GM12878 (cell line): ENCODE measurements at regions not wholly inside any gene's neighbourhood (a gene's known extent, or its start where the extent isn't known, plus 50 kb on each side); places are given as distances from the start of the nearest gene placed in this dataset.

Source experiments
- ATAC-seq: fragments of 200-7000 bp; cut with Tn5 transposase; 3 replicates; pipeline ENCODE4 v1.9.1; 2020; ENCODE audit warnings: mild to moderate bottlenecking, moderate library complexity
- BruUV-seq: library from RNA; stranded (reverse); fragments of 400-500 nt; replicated peaks from 2 replicates; lab custom pipeline; 2021; lab: Mats Ljungman, UMichigan
- CTCF ChIA-PET: fragments of 300-600 bp; sonication (Branson Sonifier 250); formaldehyde crosslinking; extraction: SDS; loops from one replicate; lab custom pipeline; 2021; ENCODE audit warnings: inconsistent platforms; lab: Yijun Ruan, JAX
- POLR2A ChIA-PET: fragments of 350-600 bp; formaldehyde crosslinking; extraction: SDS; loops from one replicate; lab custom pipeline; 2021; ENCODE audit warnings: inconsistent platforms; lab: Charles Lee
- RAD21 ChIA-PET: fragments of 300-600 bp; sonication (Branson Sonifier 250); formaldehyde crosslinking; loops from one replicate; lab custom pipeline; 2023; ENCODE audit warnings: antibody characterized with exemption; ENCODE audit not compliant: unreplicated experiment; lab: Charles Lee
- SMC1A ChIA-PET: fragments of 300-600 bp; sonication (Branson Sonifier 250); formaldehyde crosslinking; loops from one replicate; lab custom pipeline; 2023; ENCODE audit not compliant: unreplicated experiment, uncharacterized antibody; lab: Charles Lee
- DNase-seq: peaks from one replicate; pipeline ENCODE4 v3.0.0-alpha.2; 2011; ENCODE audit warnings: low read depth, low spot score
- FAIRE-seq: peaks from 3 replicates; lab custom pipeline; 2011; peaks lifted over from hg19 to GRCh38; lab: Jason Lieb, UNC
- H2AFZ ChIP-seq: 2 replicates; pipeline ENCODE4 v1.6.0; 2011; ENCODE audit warnings: low read depth, low read length, control low read depth; ENCODE audit not compliant: control insufficient read depth
- H3K27ac ChIP-seq: 2 replicates; pipeline ENCODE4 v1.5.1; 2011; ENCODE audit warnings: control low read depth; ENCODE audit not compliant: control insufficient read depth, insufficient read depth
- H3K27me3 ChIP-seq, 2 experiments: replicated peaks in 1 of 2; 2 replicates each; pipeline versions ENCODE4 v1.6.0 to v1.6.1; 2011; ENCODE audit warnings: low read length in 1 of 2; ENCODE audit not compliant: control insufficient read depth in 2 of 2, insufficient read depth in 2 of 2
- H3K36me3 ChIP-seq, 2 experiments: 2 replicates each; pipeline ENCODE4 v1.5.1; 2011; ENCODE audit warnings: low read length in 1 of 2; ENCODE audit not compliant: control insufficient read depth in 2 of 2, insufficient read depth in 2 of 2
- H3K4me1 ChIP-seq: 2 replicates; pipeline ENCODE4 v1.6.1; 2011; ENCODE audit warnings: mild to moderate bottlenecking, low read length, moderate library complexity, mixed read lengths; ENCODE audit not compliant: control insufficient read depth, insufficient read depth
- H3K4me2 ChIP-seq: 2 replicates; pipeline ENCODE4 v1.6.0; 2011; ENCODE audit warnings: control low read depth; ENCODE audit not compliant: control insufficient read depth, insufficient read depth
- H3K4me3 ChIP-seq: fragments of 200-600 bp; sonication (generic); 2 replicates; pipeline ENCODE4 v1.5.1; 2016
- H3K79me2 ChIP-seq: 2 replicates; pipeline ENCODE4 v1.6.0; 2011; ENCODE audit warnings: low read length; ENCODE audit not compliant: control insufficient read depth, insufficient read depth
- H3K9ac ChIP-seq: 2 replicates; pipeline ENCODE4 v1.8.0; 2011; ENCODE audit warnings: low read length, control low read depth, mixed read lengths; ENCODE audit not compliant: control insufficient read depth, insufficient read depth
- H3K9me3 ChIP-seq: replicated peaks from 3 replicates; pipeline ENCODE4 v1.5.1; 2011; ENCODE audit warnings: mild to moderate bottlenecking, low read length; ENCODE audit not compliant: control insufficient read depth, insufficient read depth
- H4K20me1 ChIP-seq: 2 replicates; pipeline ENCODE4 v1.6.0; 2011; ENCODE audit not compliant: control insufficient read depth, insufficient read depth
- ATF7 ChIP-seq: fragments of 450-650 bp; IDR thresholded peaks from 2 replicates; pipeline ENCODE4 v1.6.1; 2016; ENCODE audit warnings: low read depth, mild to moderate bottlenecking
- BMI1 ChIP-seq: fragments of 450-650 bp; IDR thresholded peaks from 2 replicates; pipeline ENCODE4 v1.6.1; 2016; ENCODE audit warnings: mild to moderate bottlenecking, moderate library complexity, borderline replicate concordance
- DPF2 ChIP-seq: fragments of 450-650 bp; IDR thresholded peaks from 2 replicates; pipeline ENCODE4 v1.6.1; 2017; ENCODE audit warnings: mild to moderate bottlenecking
- EZH2 ChIP-seq: IDR thresholded peaks from 2 replicates; pipeline ENCODE4 v1.6.1; 2012; ENCODE audit warnings: low read depth, mild to moderate bottlenecking, control low read depth, inconsistent platforms, low read length, borderline replicate concordance; ENCODE audit not compliant: control insufficient read depth
- GATAD2B ChIP-seq: fragments of 450-650 bp; conservative IDR thresholded peaks from 2 replicates; pipeline ENCODE4 v1.6.1; 2017; ENCODE audit warnings: low read depth, mild to moderate bottlenecking, moderate library complexity
- MXI1 ChIP-seq: fragments of 150-350 bp; IDR thresholded peaks from 2 replicates; pipeline ENCODE4 v1.6.1; 2011; ENCODE audit warnings: low read depth, mild to moderate bottlenecking, inconsistent platforms, low read length, improper control_type of control experiment
- SREBF2 ChIP-seq: IDR thresholded peaks from 2 replicates; pipeline ENCODE4 v1.6.1; 2012; ENCODE audit warnings: mild to moderate bottlenecking, low read length
- TARDBP ChIP-seq: IDR thresholded peaks from 2 replicates; pipeline ENCODE4 v1.6.1; 2016; ENCODE audit warnings: borderline replicate concordance
- YY1 ChIP-seq: IDR thresholded peaks from 2 replicates; pipeline ENCODE4 v1.6.1; 2011; ENCODE audit warnings: low read depth, mild to moderate bottlenecking, low read length
- ZNF217 ChIP-seq: fragments of 450-650 bp; IDR thresholded peaks from 2 replicates; pipeline ENCODE4 v1.6.1; 2017; ENCODE audit warnings: antibody characterized with exemption, mild to moderate bottlenecking
- WGBS: methylation state at CpG from one replicate; pipeline ENCODE4 v1.1.6; 2016; ENCODE audit warnings: low lambda C conversion rate; ENCODE audit not compliant: insufficient replicate concordance, insufficient coverage; ENCODE audit errors: missing lambda C conversion rate; 5-methylcytosine and 5-hydroxymethylcytosine counted together
- in situ Hi-C: fragments of 300-500 bp; cut with MboI; formaldehyde crosslinking; loops from 9 replicates; pipeline ENCODE4 v1.14.3; 2018; ENCODE audit warnings: mixed read lengths
- intact Hi-C: fragments of 100-400 bp; cut with micrococcal nuclease; formaldehyde crosslinking; loops from one replicate; pipeline ENCODE4 v1.14.2; 2022; ENCODE audit not compliant: unreplicated experiment
- TF ChIP-seq, protein P1 (sequence below): fragments of 450-650 bp; IDR thresholded peaks from 2 replicates; pipeline ENCODE4 v1.6.1; 2016; ENCODE audit warnings: mild to moderate bottlenecking
- TF ChIP-seq, protein P2 (sequence below): fragments of 150-350 bp; IDR thresholded peaks from 2 replicates; pipeline ENCODE4 v1.6.1; 2014; ENCODE audit warnings: mild to moderate bottlenecking, low read depth, low read length
- TF ChIP-seq, protein P3 (sequence below): IDR thresholded peaks from 2 replicates; pipeline ENCODE4 v1.6.1; 2012; ENCODE audit warnings: low read depth, low read length, improper control_type of control experiment
- TF ChIP-seq, protein P4 (sequence below): IDR thresholded peaks from 2 replicates; pipeline ENCODE4 v1.6.1; 2012; ENCODE audit warnings: low read depth, low read length, improper control_type of control experiment

DNA sequence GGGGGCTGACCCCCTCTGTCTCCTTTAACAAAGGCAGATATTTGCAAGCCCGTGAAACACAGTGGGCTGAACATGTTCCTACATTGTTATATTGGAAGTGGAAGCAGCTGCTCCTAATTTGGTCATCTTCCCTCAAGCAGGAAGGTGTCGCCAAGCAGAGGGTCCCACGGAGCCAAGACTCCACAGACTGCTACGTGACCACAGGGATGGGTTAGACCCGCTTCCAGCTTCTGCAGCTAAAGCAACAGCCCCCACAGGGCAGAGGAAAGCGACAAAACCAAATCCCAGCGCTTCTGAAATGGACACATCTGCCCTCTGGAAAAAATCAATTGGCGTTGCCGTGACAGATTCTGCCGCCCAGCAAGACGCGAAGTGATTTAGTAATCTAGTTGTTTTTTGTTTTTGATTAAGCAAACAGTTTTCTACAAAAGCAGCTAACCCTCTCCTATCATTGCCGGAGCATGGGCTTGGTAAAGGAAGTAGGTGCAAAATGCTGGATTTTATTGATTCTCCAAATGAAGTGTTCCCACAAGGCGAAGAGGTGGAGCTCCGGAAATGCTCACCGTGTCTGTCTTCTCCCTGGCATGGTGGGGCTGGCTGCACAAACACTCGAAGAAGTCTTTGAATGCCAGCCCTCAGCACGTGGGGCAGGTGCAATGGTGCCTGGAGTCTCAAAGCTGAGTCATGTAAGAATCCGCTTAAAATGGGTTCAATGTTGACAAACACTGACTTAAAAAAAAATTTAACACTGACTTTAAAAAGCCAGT, 79.4 kb upstream of the FRMD1 start (continued):
- TF ChIP-seq SREBF2 (no peak), TARDBP (no peak), MXI1 (no peak), YY1 (no peak), ATF7 (no peak), GATAD2B (no peak)
- TF ChIP-seq, protein P1, sequence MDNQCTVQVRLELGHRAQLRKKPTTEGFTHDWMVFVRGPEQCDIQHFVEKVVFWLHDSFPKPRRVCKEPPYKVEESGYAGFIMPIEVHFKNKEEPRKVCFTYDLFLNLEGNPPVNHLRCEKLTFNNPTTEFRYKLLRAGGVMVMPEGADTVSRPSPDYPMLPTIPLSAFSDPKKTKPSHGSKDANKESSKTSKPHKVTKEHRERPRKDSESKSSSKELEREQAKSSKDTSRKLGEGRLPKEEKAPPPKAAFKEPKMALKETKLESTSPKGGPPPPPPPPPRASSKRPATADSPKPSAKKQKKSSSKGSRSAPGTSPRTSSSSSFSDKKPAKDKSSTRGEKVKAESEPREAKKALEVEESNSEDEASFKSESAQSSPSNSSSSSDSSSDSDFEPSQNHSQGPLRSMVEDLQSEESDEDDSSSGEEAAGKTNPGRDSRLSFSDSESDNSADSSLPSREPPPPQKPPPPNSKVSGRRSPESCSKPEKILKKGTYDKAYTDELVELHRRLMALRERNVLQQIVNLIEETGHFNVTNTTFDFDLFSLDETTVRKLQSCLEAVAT = no peak

DNA sequence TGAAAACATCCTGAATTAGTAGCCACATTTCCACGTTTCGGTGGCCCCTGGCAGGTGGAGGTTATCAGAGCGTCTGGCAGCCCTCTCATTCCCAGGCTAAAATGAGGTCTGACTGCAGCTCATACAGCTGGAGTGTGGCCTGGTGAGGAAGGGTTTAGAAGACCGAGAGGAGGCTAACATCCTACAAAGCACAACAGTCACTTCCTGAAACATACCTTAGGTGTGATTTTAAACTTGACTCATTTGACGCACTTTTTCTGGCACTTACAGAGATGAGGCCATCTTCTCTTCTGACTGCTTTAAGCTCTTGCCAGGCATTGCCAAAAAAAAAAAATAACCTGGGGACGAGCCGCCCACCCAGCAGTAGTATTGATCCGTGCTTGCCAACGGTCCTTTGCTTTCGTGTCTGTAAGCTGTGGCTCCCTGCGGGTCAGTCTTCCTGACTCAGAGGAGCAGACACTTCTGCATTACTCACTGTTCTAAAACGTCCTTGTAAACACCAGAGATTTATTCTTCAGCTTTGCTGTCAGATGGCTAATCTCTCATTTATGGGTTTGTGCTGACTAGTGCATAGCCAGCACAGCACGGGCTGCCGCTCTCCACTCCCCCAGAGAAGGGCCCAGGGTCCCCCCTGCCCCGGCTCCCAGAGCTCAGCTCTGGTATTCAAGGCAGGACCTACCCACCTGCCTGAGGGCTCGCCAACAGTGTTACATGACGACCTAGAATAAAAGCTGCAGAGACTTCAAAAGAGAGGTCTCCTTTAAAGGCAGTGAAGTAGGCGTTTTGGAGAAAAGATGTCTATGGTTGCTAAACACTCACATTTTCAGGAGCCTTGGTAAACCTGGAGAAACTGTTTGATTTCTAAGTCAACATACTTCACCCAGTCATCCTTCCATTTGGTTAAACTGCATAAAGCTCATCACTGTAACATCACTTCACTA, 78.5 kb upstream of the FRMD1 start:
- intact Hi-C loops = loop anchor here (10.0 kb wide), 1 partner anchor 727 kb away; no protein-coding TSS in a partner anchor
- ChIA-PET POLR2A (no interaction called here), SMC1A (no interaction called here), CTCF (interaction anchor here (0.6 kb wide), 1 partner anchor 643 kb away, joined by 3 read pairs; no protein-coding TSS in a partner anchor), RAD21 (no interaction called here)
- Histone ChIP-seq H3K4me3 (no peak overlapping the region), H3K27ac (no peak overlapping the region), H3K4me2 (no peak overlapping the region), H2AFZ (no peak overlapping the region), H3K79me2 (no peaks in the 10 kb centered on the region), H3K9me3 (no peaks in the 10 kb centered on the region), H3K4me1 (no peaks in the 10 kb centered on the region), H3K9ac (no peak overlapping the region), H4K20me1 (no peaks in the 10 kb centered on the region)
- BruUV-seq = no TSS peak
- FAIRE-seq = no peak
- TF ChIP-seq BMI1 = no peak
- TF ChIP-seq, protein P2, sequence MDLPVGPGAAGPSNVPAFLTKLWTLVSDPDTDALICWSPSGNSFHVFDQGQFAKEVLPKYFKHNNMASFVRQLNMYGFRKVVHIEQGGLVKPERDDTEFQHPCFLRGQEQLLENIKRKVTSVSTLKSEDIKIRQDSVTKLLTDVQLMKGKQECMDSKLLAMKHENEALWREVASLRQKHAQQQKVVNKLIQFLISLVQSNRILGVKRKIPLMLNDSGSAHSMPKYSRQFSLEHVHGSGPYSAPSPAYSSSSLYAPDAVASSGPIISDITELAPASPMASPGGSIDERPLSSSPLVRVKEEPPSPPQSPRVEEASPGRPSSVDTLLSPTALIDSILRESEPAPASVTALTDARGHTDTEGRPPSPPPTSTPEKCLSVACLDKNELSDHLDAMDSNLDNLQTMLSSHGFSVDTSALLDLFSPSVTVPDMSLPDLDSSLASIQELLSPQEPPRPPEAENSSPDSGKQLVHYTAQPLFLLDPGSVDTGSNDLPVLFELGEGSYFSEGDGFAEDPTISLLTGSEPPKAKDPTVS = no peak
- no peak for TF ChIP-seq ZNF217
- TF ChIP-seq, protein P3, sequence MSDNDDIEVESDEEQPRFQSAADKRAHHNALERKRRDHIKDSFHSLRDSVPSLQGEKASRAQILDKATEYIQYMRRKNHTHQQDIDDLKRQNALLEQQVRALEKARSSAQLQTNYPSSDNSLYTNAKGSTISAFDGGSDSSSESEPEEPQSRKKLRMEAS = no peak
- TF ChIP-seq EZH2 = no peak
- TF ChIP-seq, protein P4, sequence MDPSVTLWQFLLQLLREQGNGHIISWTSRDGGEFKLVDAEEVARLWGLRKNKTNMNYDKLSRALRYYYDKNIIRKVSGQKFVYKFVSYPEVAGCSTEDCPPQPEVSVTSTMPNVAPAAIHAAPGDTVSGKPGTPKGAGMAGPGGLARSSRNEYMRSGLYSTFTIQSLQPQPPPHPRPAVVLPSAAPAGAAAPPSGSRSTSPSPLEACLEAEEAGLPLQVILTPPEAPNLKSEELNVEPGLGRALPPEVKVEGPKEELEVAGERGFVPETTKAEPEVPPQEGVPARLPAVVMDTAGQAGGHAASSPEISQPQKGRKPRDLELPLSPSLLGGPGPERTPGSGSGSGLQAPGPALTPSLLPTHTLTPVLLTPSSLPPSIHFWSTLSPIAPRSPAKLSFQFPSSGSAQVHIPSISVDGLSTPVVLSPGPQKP = no peak
- no peak for TF ChIP-seq DPF2
- TF ChIP-seq, all 136 proteins: peak for 0
- WGBS = 31% methylated on average over 18 of the region's 18 CpGs
- in situ Hi-C loops = no loop called here
- DNase-seq (no peak), ATAC-seq (no peak)
- Histone ChIP-seq H3K36me3 (no peaks in the 10 kb centered on the region), H3K27me3 (no peaks in the 10 kb centered on the region)
